Smooth muscle cell (in vitro differentiated cells): ENCODE measurements at regions not wholly inside any gene's neighbourhood (a gene's known extent, or its start where the extent isn't known, plus 50 kb on each side); places are given as distances from the start of the nearest gene placed in this dataset.
A peak's percentile ranks its signal among the peaks of the same experiment; 100 is the strongest.

Experiments used
- DNase-seq: peaks from one replicate; lab custom pipeline; 2025; ENCODE audit not compliant: unreplicated experiment; lab: John Stamatoyannopoulos, UW
- H2AFZ ChIP-seq: fragments of 200-600 bp; sonication (generic); 2 replicates; pipeline ENCODE4 v1.6.0; 2016; ENCODE audit warnings: antibody characterized with exemption, low read depth, mild to moderate bottlenecking
- H3F3A ChIP-seq: fragments of 200-600 bp; sonication (generic); 2 replicates; pipeline ENCODE4 v1.6.0; 2017; ENCODE audit warnings: antibody characterized with exemption, low read depth
- H3K27ac ChIP-seq: fragments of 200-600 bp; sonication (generic); 2 replicates; pipeline ENCODE4 v1.5.1; 2016; ENCODE audit warnings: low read depth, mild to moderate bottlenecking
- H3K27me3 ChIP-seq: fragments of 200-600 bp; sonication (generic); 2 replicates; pipeline ENCODE4 v1.6.1; 2016; ENCODE audit warnings: low read depth, mild to moderate bottlenecking
- H3K36me3 ChIP-seq: fragments of 200-600 bp; sonication (generic); 2 replicates; pipeline ENCODE4 v1.5.1; 2016; ENCODE audit warnings: low read depth
- H3K4me1 ChIP-seq: fragments of 200-600 bp; sonication (generic); 2 replicates; pipeline ENCODE4 v1.5.1; 2016; ENCODE audit warnings: low read depth
- H3K4me2 ChIP-seq: fragments of 200-600 bp; sonication (generic); 2 replicates; pipeline ENCODE4 v1.6.0; 2016; ENCODE audit warnings: mild to moderate bottlenecking
- H3K4me3 ChIP-seq: fragments of 200-600 bp; sonication (generic); 2 replicates; pipeline ENCODE4 v1.5.1; 2016; ENCODE audit warnings: mild to moderate bottlenecking
- H3K79me2 ChIP-seq: fragments of 200-600 bp; sonication (generic); 2 replicates; pipeline ENCODE4 v1.6.0; 2016; ENCODE audit warnings: low read depth, mild to moderate bottlenecking
- H3K9ac ChIP-seq: fragments of 200-600 bp; sonication (generic); 2 replicates; pipeline ENCODE4 v1.6.0; 2016; ENCODE audit warnings: low read depth
- H3K9me3 ChIP-seq: fragments of 200-600 bp; sonication (generic); replicated peaks from 2 replicates; pipeline ENCODE4 v1.5.1; 2016; ENCODE audit warnings: low read depth
- H4K20me1 ChIP-seq: fragments of 200-600 bp; sonication (generic); 2 replicates; pipeline ENCODE4 v1.6.0; 2016; ENCODE audit warnings: low read depth
- WGBS: methylation state at CpG from one replicate; pipeline ENCODE4 v1.1.7; 2016; ENCODE audit warnings: low lambda C conversion rate; 5-methylcytosine and 5-hydroxymethylcytosine counted together
- TF ChIP-seq, protein P1 (sequence below): fragments of 200-600 bp; sonication (generic); IDR thresholded peaks from 2 replicates; pipeline ENCODE4 v1.5.1; 2017; ENCODE audit warnings: borderline replicate concordance, mild to moderate bottlenecking, antibody characterized with exemption; ENCODE audit not compliant: insufficient read depth, poor library complexity, severe bottlenecking

DNA sequence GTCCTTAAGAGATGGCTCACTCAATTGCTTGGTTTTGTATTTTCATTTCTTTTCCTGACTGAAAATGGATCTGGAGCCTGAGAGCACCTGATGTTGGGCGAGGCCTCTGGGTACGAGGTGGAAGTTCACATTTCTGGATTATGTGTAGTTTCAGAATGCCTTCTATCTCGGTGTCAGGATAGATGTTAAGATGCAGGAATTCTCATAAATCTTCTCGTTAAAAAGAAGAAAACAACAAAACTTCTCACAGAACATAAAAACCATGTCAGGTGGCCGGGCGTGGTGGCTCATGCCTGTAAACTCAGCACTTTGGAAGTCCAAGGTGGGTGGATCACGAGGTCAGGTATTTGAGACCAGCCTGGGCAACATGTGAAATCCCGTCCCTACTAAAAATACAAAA is 101.8 kb downstream of the RHOU start:
- Histone ChIP-seq H4K20me1 (no peaks in the 10 kb centered on the region), H3K79me2 (no peaks in the 10 kb centered on the region), H3K9me3 (no peaks in the 10 kb centered on the region), H3K4me1 (peaks cover 10% of the 10 kb centered on the region), H3K36me3 (no peaks in the 10 kb centered on the region), H3K4me3 (no peak overlapping the region), H3K9ac (no peak overlapping the region), H2AFZ (no peak overlapping the region), H3F3A (no peaks in the 10 kb centered on the region), H3K27me3 (no peaks in the 10 kb centered on the region), H3K27ac (peak overlapping the region; percentile 82), H3K4me2 (no peak overlapping the region)
- TF ChIP-seq, protein P1, sequence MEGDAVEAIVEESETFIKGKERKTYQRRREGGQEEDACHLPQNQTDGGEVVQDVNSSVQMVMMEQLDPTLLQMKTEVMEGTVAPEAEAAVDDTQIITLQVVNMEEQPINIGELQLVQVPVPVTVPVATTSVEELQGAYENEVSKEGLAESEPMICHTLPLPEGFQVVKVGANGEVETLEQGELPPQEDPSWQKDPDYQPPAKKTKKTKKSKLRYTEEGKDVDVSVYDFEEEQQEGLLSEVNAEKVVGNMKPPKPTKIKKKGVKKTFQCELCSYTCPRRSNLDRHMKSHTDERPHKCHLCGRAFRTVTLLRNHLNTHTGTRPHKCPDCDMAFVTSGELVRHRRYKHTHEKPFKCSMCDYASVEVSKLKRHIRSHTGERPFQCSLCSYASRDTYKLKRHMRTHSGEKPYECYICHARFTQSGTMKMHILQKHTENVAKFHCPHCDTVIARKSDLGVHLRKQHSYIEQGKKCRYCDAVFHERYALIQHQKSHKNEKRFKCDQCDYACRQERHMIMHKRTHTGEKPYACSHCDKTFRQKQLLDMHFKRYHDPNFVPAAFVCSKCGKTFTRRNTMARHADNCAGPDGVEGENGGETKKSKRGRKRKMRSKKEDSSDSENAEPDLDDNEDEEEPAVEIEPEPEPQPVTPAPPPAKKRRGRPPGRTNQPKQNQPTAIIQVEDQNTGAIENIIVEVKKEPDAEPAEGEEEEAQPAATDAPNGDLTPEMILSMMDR, result no peak
- DNase-seq, result no peak
- 70% methylated on average over 8 of the region's 8 CpGs for WGBS

DNA sequence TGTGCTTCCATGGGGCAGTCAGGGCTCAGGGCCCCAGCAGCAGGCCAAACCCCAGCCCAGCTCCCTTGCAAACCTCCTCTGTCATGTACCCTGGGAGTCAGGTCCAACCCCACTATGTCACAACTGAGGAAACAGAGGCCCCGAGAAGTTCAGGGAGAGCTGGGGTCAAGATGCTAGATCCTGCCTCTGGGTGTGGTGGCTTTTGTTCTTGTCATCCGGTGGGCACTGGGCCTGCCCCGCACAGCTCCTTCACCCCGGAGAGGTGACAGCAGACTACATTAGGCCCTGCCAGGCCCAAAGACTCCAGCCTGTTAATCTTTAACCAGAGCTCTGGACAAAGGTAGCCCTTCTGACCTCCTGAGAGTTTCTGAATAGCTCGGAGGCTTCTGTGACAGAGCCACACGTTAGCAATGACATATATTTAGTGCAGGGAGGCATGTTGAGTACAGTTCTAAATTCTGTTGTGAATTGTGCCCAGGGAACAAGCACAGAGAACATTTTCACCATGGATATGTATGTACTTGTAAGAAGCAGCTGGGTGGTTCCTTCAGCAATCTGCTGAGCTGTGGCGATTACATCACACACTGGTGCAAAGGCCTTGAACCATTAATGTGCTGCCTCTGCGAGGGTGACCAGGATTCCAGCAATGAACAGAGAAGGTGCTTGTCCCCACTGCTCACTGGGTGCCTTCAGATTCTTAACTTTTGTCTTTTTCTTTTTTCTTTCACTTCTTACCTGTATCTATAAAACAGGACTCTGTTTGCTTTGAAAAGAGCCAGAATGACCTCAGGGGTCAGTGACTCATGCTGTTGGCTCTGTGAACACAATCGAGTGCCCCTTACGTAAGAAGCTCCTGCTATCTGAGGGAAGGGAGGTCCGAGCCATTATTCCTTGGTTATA is 102.8 kb downstream of the RHOU start:
- peak overlapping the region; percentile 20 for H2AFZ ChIP-seq
- no peaks in the 10 kb centered on the region for H3K27me3 ChIP-seq
- 47% methylated on average over 11 of the region's 11 CpGs for WGBS
- TF ChIP-seq, protein P1, result no peak
- no peaks in the 10 kb centered on the region for H3F3A ChIP-seq
- no peak overlapping the region for H3K4me3 ChIP-seq
- H3K27ac ChIP-seq, result peak overlapping the region; percentile 82
- H3K4me1 ChIP-seq, result peaks cover 10% of the 10 kb centered on the region
- no peaks in the 10 kb centered on the region for H4K20me1 ChIP-seq
- H3K9ac ChIP-seq, result peak overlapping the region; percentile 55
- no peak for DNase-seq
- H3K4me2 ChIP-seq, result peak overlapping the region; percentile 4
- no peaks in the 10 kb centered on the region for H3K9me3 ChIP-seq
- H3K36me3 ChIP-seq, result no peaks in the 10 kb centered on the region
- H3K79me2 ChIP-seq, result no peaks in the 10 kb centered on the region

DNA sequence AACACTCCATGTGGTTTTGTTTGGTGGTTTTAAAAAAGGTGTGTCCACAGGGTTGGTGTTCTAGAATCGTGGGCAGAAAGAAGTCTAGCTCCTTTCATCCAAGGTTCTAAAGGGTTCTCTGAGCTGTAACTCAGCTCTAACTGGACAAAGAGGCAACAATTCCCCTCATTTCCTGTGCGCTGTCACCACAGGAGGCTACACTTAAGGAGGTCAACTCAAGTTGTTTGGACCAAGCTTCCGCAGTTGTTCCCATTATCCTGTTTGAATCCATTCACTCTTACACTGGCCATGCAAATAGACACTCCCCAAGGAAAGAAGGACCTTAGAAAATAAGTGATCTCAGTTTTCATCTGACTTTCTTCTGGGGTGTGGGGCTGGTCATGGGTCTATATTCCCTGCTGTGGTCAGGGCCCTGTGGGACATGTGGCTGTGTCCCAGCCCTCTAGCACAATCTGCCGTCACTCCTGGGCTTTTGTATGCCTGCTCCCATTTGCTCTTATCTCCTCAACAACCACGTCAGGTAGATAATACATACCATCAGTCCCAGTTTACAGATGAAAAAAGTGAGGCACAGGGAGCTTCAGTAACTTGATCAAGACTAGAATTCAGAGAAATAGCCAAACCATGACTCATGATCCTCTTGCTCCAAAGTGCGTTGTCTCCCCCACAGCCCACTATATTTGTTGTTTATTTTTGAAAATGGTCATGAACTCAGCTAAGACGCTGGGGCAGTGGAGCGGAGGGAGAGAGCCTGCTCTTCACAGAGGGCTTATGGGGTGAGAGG is 103.6 kb downstream of the RHOU start:
- no peaks in the 10 kb centered on the region for H3F3A ChIP-seq
- H3K4me1 ChIP-seq, result peaks cover 10% of the 10 kb centered on the region
- H3K79me2 ChIP-seq, result no peaks in the 10 kb centered on the region
- TF ChIP-seq, protein P1, result no peak
- H3K36me3 ChIP-seq, result no peaks in the 10 kb centered on the region
- H3K9ac ChIP-seq, result no peak overlapping the region
- H4K20me1 ChIP-seq, result no peaks in the 10 kb centered on the region
- no peaks in the 10 kb centered on the region for H3K9me3 ChIP-seq
- H2AFZ ChIP-seq, result no peak overlapping the region
- DNase-seq, result no peak
- peak overlapping the region; percentile 4 for H3K4me2 ChIP-seq
- WGBS, result 66% methylated on average over 8 of the region's 8 CpGs
- H3K27ac ChIP-seq, result peak overlapping the region; percentile 82
- no peak overlapping the region for H3K4me3 ChIP-seq
- no peaks in the 10 kb centered on the region for H3K27me3 ChIP-seq
